GM12878 (cell line): ENCODE measurements at regions not wholly inside any gene's neighbourhood (a gene's known extent, or its start where the extent isn't known, plus 50 kb on each side); places are given as distances from the start of the nearest gene placed in this dataset.

Experiments used
- ATAC-seq: fragments of 200-7000 bp; cut with Tn5 transposase; 3 replicates; pipeline ENCODE4 v1.9.1; 2020; ENCODE audit warnings: mild to moderate bottlenecking, moderate library complexity
- BruUV-seq: library from RNA; stranded (reverse); fragments of 400-500 nt; replicated peaks from 2 replicates; lab custom pipeline; 2021; lab: Mats Ljungman, UMichigan
- CTCF ChIA-PET: fragments of 300-600 bp; sonication (Branson Sonifier 250); formaldehyde crosslinking; extraction: SDS; loops from one replicate; lab custom pipeline; 2021; ENCODE audit warnings: inconsistent platforms; lab: Yijun Ruan, JAX
- POLR2A ChIA-PET: fragments of 350-600 bp; formaldehyde crosslinking; extraction: SDS; loops from one replicate; lab custom pipeline; 2021; ENCODE audit warnings: inconsistent platforms; lab: Charles Lee
- RAD21 ChIA-PET: fragments of 300-600 bp; sonication (Branson Sonifier 250); formaldehyde crosslinking; loops from one replicate; lab custom pipeline; 2023; ENCODE audit warnings: antibody characterized with exemption; ENCODE audit not compliant: unreplicated experiment; lab: Charles Lee
- SMC1A ChIA-PET: fragments of 300-600 bp; sonication (Branson Sonifier 250); formaldehyde crosslinking; loops from one replicate; lab custom pipeline; 2023; ENCODE audit not compliant: unreplicated experiment, uncharacterized antibody; lab: Charles Lee
- DNase-seq: peaks from one replicate; pipeline ENCODE4 v3.0.0-alpha.2; 2011; ENCODE audit warnings: low read depth, low spot score
- FAIRE-seq: peaks from 3 replicates; lab custom pipeline; 2011; peaks lifted over from hg19 to GRCh38; lab: Jason Lieb, UNC
- H2AFZ ChIP-seq: 2 replicates; pipeline ENCODE4 v1.6.0; 2011; ENCODE audit warnings: low read depth, low read length, control low read depth; ENCODE audit not compliant: control insufficient read depth
- H3K27ac ChIP-seq: 2 replicates; pipeline ENCODE4 v1.5.1; 2011; ENCODE audit warnings: control low read depth; ENCODE audit not compliant: control insufficient read depth, insufficient read depth
- H3K27me3 ChIP-seq, 2 experiments: replicated peaks in 1 of 2; 2 replicates each; pipeline versions ENCODE4 v1.6.0 to v1.6.1; 2011; ENCODE audit warnings: low read length in 1 of 2; ENCODE audit not compliant: control insufficient read depth in 2 of 2, insufficient read depth in 2 of 2
- H3K36me3 ChIP-seq, 2 experiments: 2 replicates each; pipeline ENCODE4 v1.5.1; 2011; ENCODE audit warnings: low read length in 1 of 2; ENCODE audit not compliant: control insufficient read depth in 2 of 2, insufficient read depth in 2 of 2
- H3K4me1 ChIP-seq: 2 replicates; pipeline ENCODE4 v1.6.1; 2011; ENCODE audit warnings: mild to moderate bottlenecking, low read length, moderate library complexity, mixed read lengths; ENCODE audit not compliant: control insufficient read depth, insufficient read depth
- H3K4me2 ChIP-seq: 2 replicates; pipeline ENCODE4 v1.6.0; 2011; ENCODE audit warnings: control low read depth; ENCODE audit not compliant: control insufficient read depth, insufficient read depth
- H3K4me3 ChIP-seq: fragments of 200-600 bp; sonication (generic); 2 replicates; pipeline ENCODE4 v1.5.1; 2016
- H3K79me2 ChIP-seq: 2 replicates; pipeline ENCODE4 v1.6.0; 2011; ENCODE audit warnings: low read length; ENCODE audit not compliant: control insufficient read depth, insufficient read depth
- H3K9ac ChIP-seq: 2 replicates; pipeline ENCODE4 v1.8.0; 2011; ENCODE audit warnings: low read length, control low read depth, mixed read lengths; ENCODE audit not compliant: control insufficient read depth, insufficient read depth
- H3K9me3 ChIP-seq: replicated peaks from 3 replicates; pipeline ENCODE4 v1.5.1; 2011; ENCODE audit warnings: mild to moderate bottlenecking, low read length; ENCODE audit not compliant: control insufficient read depth, insufficient read depth
- H4K20me1 ChIP-seq: 2 replicates; pipeline ENCODE4 v1.6.0; 2011; ENCODE audit not compliant: control insufficient read depth, insufficient read depth
- EZH2 ChIP-seq: IDR thresholded peaks from 2 replicates; pipeline ENCODE4 v1.6.1; 2012; ENCODE audit warnings: low read depth, mild to moderate bottlenecking, control low read depth, inconsistent platforms, low read length, borderline replicate concordance; ENCODE audit not compliant: control insufficient read depth
- FOXM1 ChIP-seq: IDR thresholded peaks from 2 replicates; pipeline ENCODE4 v1.6.1; 2012; ENCODE audit warnings: low read depth, mild to moderate bottlenecking, inconsistent platforms, low read length, moderate library complexity
- GABPA ChIP-seq: IDR thresholded peaks from 2 replicates; pipeline ENCODE4 v1.6.1; 2014; ENCODE audit warnings: antibody characterized with exemption, low read depth, mild to moderate bottlenecking, inconsistent platforms
- JUND ChIP-seq: IDR thresholded peaks from 2 replicates; pipeline ENCODE4 v1.6.1; 2012; ENCODE audit warnings: low read depth, mild to moderate bottlenecking, low read length, improper control_type of control experiment, moderate library complexity
- NFIC ChIP-seq: IDR thresholded peaks from 2 replicates; pipeline ENCODE4 v1.6.1; 2012; ENCODE audit warnings: low read depth, mild to moderate bottlenecking, inconsistent platforms, low read length, moderate library complexity
- NFYB ChIP-seq: IDR thresholded peaks from 2 replicates; pipeline ENCODE4 v1.6.1; 2011; ENCODE audit warnings: low read depth, mild to moderate bottlenecking, low read length, improper control_type of control experiment, moderate library complexity; ENCODE audit not compliant: insufficient read depth
- RFX5 ChIP-seq: IDR thresholded peaks from 2 replicates; pipeline ENCODE4 v1.6.1; 2011; ENCODE audit warnings: low read depth, low read length, improper control_type of control experiment
- RUNX3 ChIP-seq: IDR thresholded peaks from 2 replicates; pipeline ENCODE4 v1.6.1; 2012; ENCODE audit warnings: low read length, inconsistent platforms
- SUPT20H ChIP-seq: IDR thresholded peaks from 2 replicates; pipeline ENCODE4 v1.6.1; 2011; ENCODE audit warnings: low read depth, mild to moderate bottlenecking, low read length, moderate library complexity, borderline replicate concordance; ENCODE audit not compliant: control insufficient read depth
- ZBTB40 ChIP-seq: fragments of 450-650 bp; IDR thresholded peaks from 2 replicates; pipeline ENCODE4 v1.6.1; 2016; ENCODE audit warnings: mild to moderate bottlenecking, moderate library complexity, borderline replicate concordance
- ZNF592 ChIP-seq: fragments of 450-650 bp; IDR thresholded peaks from 2 replicates; pipeline ENCODE4 v1.6.1; 2017; ENCODE audit warnings: mild to moderate bottlenecking, moderate library complexity
- ZNF687 ChIP-seq: fragments of 450-650 bp; IDR thresholded peaks from 2 replicates; pipeline ENCODE4 v1.6.1; 2017; ENCODE audit warnings: mild to moderate bottlenecking, moderate library complexity
- in situ Hi-C: fragments of 300-500 bp; cut with MboI; formaldehyde crosslinking; loops from 9 replicates; pipeline ENCODE4 v1.14.3; 2018; ENCODE audit warnings: mixed read lengths
- intact Hi-C: fragments of 100-400 bp; cut with micrococcal nuclease; formaldehyde crosslinking; loops from one replicate; pipeline ENCODE4 v1.14.2; 2022; ENCODE audit not compliant: unreplicated experiment

- Histone ChIP-seq H3K4me3 (no peak overlapping the region), H3K9me3 (peaks cover 1% of the 10 kb centered on the region; the same call in 1 of the 3 replicates), H3K79me2 (no peaks in the 10 kb centered on the region), H3K9ac (no peak overlapping the region), H3K27ac (no peak overlapping the region), H3K4me2 (no peak overlapping the region), H2AFZ (no peak overlapping the region), H3K4me1 (no peaks in the 10 kb centered on the region), H3K36me3 (no peaks in the 10 kb centered on the region), H3K27me3 (no peaks in the 10 kb centered on the region), H4K20me1 (no peaks in the 10 kb centered on the region)
- BruUV-seq, result no TSS peak
- SMC1A ChIA-PET, result interaction anchor here (0.6 kb wide), 1 partner anchor 443 kb away, joined by 3 read pairs; no protein-coding TSS in a partner anchor
- DNase-seq (no peak), FAIRE-seq (no peak), ATAC-seq (no peak)
- in situ Hi-C loops, result no loop called here
- CTCF ChIA-PET, result no interaction called here
- intact Hi-C loops, result no loop called here
- RAD21 ChIA-PET, result no interaction called here
- POLR2A ChIA-PET, result no interaction called here
- no peak for TF ChIP-seq ZBTB40
- TF ChIP-seq FOXM1, result no peak
- TF ChIP-seq ZNF592, result no peak
- no peak for TF ChIP-seq SUPT20H
- TF ChIP-seq NFIC, result no peak
- no peak for TF ChIP-seq RUNX3
- no peak for TF ChIP-seq JUND
- TF ChIP-seq GABPA, result no peak
- no peak for TF ChIP-seq ZNF687
- TF ChIP-seq RFX5, result no peak
- no peak for TF ChIP-seq EZH2
- TF ChIP-seq NFYB, result no peak
Measured at GRCh38 chr2:37439131-37439642, 94.8 kb downstream of the QPCT start.
